Tongue (tissue), 1 donor: ENCODE measurements at regions not wholly inside any gene's neighbourhood (a gene's known extent, or its start where the extent isn't known, plus 50 kb on each side); places are given as distances from the start of the nearest gene placed in this dataset.

Source experiments
- DNase-seq: peaks from one replicate; pipeline ENCODE4 v3.0.0-alpha.2; 2015

DNA sequence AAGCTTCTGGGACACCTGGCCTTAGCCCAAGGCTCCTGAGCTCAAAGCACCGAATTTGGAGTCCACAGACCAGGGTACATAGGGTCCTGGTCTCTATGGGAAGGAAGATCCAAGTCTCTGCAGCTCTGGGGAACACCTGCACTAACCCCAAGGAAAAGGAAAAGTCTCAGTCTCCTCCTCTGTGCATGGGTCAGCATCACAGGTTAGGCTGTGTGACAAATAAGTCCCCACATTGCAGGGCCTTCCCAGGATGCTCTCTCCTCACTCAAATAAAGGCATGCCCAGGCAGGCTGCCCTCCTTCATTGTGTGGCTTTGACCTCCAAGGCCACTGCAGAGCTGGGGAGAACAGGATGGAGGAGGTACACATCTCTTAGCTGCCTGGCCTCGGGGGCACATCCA, 121.0 kb upstream of the ZMIZ1 start:
- DNase-seq = no peak

- peak; percentile 89 for DNase-seq
These were observed 120.1 kb upstream of the ZMIZ1 start for GRCh38 chr10:78948621-78949030.

DNA sequence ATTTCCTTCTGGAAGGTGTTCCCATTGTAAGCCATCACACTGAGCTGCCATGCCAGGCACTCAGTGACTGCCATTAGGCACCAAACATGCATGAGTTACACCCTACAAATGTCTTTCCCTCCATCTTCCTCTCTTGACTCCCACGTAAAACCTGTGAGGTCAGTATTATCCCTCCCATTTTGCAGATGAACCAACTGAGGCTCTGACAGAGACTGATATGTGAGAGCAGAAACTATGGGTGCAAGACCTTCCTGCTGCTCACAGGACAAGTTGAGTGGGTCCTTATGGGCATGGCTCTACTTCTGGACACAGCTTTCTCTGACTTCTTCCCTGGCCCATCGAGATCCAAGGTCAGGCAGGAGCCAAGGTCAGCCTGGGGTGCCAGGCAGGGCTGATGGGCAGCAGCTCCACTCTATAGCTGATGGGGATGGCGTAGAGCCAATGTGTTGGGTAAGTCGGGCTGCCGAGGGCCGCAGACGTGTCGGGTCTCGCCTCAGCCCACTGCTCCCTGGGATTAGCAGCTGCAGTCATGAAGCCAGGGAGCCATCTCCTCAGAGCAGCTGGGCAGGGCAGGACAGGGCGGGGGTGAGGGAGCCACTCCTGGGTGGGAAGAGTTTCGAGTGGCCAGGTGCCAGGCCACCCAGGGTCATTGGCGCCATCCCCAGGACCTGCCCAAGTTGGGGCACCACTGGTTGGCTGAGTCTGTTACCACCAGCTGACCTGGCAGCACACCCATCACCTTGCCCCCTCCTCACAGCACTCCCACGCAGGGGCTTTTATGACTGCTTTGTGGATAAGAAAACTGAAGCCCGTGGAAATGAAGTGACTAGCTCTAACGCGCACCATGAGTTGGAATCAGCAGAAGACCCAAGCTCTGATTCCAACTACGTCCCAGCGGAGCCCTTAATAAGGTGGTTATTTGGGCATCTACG, 117.8 kb upstream of the ZMIZ1 start:
- DNase-seq = peak; percentile 88

DNA sequence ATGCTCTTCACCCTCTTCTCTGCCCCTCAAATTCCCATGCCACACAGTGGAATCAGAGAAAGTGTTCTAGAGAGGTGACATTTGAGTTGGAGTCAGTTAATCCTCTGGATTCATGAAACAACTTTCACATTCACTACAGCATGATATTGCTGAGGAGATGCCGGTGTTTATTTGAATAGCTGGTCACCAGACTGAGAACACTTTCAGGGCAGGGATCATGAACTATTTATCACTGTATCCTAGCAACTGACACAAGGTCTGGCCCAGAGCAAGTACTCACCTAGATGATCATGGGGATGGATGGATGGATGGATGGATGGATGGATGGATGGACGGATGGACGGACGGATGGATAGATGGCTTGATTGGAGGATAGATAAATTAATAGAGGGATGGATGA, 116.7 kb upstream of the ZMIZ1 start:
- peak; percentile 17 for DNase-seq

DNA sequence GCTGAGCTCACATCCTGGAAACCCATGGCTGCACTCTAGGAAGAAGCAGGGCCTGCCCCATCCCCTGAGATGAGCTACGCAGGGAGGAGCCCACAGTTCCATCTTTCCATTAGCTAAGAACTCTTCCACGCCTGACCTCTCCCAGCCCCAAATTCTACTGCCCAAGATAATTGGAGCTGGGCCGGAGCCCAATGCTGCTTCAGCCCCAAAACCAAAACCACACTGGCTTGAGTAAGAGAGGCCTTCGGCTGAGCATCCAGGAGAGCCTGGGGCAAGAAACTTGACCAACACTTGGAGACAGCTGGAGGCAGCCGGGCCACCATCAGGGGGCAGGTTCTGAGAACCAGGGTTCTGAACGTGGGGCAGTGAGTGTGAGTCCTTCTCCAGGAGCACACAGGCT, 116.1 kb upstream of the ZMIZ1 start:
- DNase-seq = peak; percentile 69

DNA sequence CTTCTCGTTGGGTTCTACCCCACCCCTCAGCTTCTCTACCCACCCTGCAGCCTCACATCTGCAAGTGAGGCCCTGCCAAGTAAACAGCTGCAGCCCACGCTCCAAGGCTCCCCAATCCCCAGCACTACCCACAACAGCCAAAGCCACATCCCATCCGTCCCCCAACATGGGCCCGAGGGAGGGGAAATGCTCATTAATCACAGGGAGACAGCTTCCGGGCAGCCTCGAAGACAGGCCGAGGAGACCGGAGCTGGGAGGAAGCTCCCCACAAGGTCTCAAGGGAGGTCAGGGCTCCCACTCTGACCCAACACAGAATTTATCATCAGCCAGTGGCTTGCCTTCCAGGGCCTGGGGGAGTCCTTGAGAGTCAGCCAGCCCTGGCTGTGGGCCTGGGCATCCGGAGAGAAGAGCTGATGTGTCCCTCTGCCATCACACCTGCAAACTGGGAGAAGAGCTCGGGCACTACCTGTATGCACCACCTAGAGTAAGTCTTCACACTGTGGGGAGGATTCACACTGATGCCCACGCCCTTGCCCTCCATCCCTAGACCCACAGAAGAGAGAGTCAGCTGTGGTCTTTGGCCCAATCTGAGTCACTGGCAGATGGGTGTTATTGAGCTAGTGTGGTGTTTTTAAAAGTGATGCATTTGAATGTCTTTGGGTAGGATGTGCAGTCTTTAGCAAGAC, 115.5 kb upstream of the ZMIZ1 start:
- peak; percentile 85 for DNase-seq

GRCh38 chr10:78953799-78954297, 114.9 kb upstream of the ZMIZ1 start:
- no peak for DNase-seq

DNA sequence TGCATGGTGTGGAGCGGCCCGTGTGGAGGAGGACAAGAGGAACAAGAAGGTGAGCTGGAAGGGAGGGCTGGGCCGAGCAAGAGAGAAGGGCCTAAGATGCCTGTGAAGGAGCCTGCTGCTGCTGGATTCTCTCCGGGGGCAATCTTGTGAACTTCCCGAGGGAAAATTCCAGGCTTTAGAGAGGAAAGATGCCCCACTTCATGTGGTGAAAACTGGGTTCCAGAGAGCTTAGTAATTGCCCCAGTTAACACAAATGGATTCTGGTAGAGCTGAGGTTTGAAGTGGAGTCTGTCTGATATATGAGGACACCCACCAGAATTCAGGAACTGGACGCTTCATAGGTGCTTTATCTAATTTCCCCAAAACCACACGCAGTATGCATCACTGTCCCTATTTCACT, 114.1 kb upstream of the ZMIZ1 start:
- DNase-seq = no peak

DNA sequence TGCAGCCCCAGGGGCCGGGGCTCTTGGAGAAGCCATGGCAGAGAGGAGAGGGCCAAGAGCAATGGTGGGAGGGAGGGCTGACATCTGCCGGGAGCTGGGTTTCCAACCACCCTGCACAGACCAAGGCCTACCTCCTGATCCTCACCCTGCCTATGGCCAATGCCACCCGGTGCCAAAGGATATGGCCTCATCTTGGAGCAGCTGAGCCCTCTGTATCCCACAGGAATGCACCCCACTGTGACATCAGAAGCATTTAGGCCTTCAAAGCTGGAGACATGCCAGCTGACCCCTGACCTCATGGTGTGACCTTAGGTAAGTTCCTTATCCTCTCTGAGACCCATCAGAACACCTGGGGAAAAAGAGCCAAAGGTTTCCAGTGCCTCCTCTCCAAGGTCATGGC, 113.6 kb upstream of the ZMIZ1 start:
- DNase-seq = no peak

- no peak for DNase-seq
These were observed 112.4 kb upstream of the ZMIZ1 start for GRCh38 chr10:78956391-78956790.

- no peak for DNase-seq
These were observed 111.2 kb upstream of the ZMIZ1 start for GRCh38 chr10:78957471-78958039.

GRCh38 chr10:78959217-78959923, 109.4 kb upstream of the ZMIZ1 start:
- DNase-seq = no peak

GRCh38 chr10:78959924-78960285, 108.9 kb upstream of the ZMIZ1 start:
- peak; percentile 58 for DNase-seq

DNA sequence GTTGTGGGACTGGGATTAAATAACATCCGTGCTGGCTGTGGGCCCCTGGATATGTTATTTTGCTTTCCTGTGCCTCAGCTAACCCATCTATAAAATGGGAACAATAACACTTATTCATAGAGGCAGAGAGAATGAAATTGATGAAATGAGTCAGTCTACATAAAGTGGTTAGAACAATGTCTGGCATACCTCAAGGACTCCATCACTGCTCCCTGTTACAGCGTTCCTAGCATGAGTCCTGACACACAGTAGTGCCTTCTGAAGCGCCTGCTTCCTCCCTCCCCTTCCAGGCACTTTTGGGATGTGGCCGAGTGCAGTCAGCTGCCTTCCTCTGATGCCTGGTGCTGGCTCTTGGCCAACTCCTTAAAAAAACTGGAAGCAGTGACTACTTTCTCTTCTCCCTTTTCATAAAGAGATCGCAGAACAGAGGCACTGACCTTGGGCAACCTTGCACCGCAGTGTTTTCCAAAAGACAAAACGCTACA, 108.4 kb upstream of the ZMIZ1 start:
- DNase-seq = peak; percentile 89

GRCh38 chr10:78961760-78962159, 107.0 kb upstream of the ZMIZ1 start:
- no peak for DNase-seq

- no peak for DNase-seq
These were observed 105.4 kb upstream of the ZMIZ1 start for GRCh38 chr10:78963074-78964034.

DNA sequence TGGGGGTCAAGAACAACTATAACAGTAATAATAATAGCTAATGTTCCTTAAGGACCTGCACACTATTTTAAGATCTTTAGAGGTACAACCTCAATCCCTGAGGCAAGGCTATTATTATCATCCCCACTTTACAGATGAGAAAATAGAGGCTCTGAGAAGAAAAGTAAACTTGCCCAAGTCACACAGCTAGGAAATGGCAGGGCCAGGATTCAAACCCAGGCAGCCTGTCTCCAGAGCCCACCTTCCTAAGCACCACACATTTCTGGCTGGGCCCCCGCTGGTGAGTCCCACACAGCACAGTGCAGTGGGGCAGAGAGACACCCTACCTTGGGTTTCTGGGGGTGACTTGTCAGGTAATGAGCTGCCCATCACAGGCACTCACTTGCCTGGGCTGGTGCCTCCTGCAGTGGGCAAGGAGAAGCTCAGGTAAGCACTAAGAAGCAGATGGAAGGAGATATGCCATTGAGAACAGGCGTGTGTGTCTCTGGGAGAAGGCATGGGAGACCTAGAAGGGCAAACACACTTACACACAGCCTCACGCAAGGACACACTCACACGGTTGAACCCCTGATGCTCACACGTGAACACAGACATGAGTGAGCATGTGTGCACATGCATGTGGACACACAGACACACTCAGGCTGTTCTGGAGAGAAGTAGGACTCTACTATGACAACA, 104.4 kb upstream of the ZMIZ1 start:
- DNase-seq = no peak

GRCh38 chr10:78964952-78965633, 103.7 kb upstream of the ZMIZ1 start:
- peak; percentile 61 for DNase-seq

- DNase-seq = no peak
These were observed 102.5 kb upstream of the ZMIZ1 start for GRCh38 chr10:78966182-78966787.
